Stomach (tissue), 4 donors: ENCODE measurements at regions not wholly inside any gene's neighbourhood (a gene's known extent, or its start where the extent isn't known, plus 50 kb on each side); places are given as distances from the start of the nearest gene placed in this dataset.

Experiments
- POLR2AphosphoS5 ChIP-seq, 3 donors: sonication (generic); formaldehyde crosslinking; IDR thresholded peaks; one replicate each; pipeline ENCODE4 v1.6.1; 2016; ENCODE audit warnings: antibody characterized with exemption in 3 of 3
- TF ChIP-seq, protein P1 (sequence below), 7 experiments: fragments of 450-650 bp in 4 of 7; fragments of 200-600 bp in 3 of 7; sonication (generic) in 3 of 7; IDR thresholded peaks; one replicate each; pipeline ENCODE4 v1.5.1; 2016 to 2019; ENCODE audit warnings: antibody characterized with exemption in 7 of 7, control low read depth in 2 of 7, mild to moderate bottlenecking in 1 of 7

DNA sequence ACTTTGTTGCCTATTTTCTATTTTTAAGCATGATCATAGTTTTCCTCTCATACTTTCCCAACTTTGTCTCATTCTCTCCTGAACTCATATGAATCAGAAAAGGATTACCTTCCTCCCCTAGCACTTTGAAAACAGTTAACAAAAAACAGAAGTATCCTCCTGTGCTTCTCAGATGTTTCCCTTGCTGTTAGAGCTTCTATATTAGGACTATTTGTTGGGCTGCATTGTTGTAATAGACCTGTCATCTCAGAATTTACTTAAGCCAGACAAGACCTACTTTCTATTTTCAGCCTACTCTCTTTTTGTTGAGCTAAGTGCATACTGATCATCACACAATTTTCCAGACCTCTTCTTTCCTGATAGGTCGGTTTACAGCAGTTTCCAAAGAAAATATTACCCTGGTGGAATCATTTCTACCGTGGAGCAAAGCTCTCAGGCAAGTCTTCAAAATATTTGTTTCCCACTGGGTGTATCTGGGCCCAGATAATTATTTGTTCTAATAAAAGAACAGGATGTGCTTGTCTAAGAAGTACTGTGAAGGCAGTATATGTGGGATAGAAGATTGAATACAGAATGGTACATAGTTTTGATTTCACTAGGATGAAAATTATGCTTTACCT lies 411.9 kb upstream of the KLF6 start:
- peak in 2 of 3 donors; percentile 32 to 53 for TF ChIP-seq POLR2AphosphoS5 (IDR thresholded peaks at IDR 0.05)
- TF ChIP-seq, protein P1, sequence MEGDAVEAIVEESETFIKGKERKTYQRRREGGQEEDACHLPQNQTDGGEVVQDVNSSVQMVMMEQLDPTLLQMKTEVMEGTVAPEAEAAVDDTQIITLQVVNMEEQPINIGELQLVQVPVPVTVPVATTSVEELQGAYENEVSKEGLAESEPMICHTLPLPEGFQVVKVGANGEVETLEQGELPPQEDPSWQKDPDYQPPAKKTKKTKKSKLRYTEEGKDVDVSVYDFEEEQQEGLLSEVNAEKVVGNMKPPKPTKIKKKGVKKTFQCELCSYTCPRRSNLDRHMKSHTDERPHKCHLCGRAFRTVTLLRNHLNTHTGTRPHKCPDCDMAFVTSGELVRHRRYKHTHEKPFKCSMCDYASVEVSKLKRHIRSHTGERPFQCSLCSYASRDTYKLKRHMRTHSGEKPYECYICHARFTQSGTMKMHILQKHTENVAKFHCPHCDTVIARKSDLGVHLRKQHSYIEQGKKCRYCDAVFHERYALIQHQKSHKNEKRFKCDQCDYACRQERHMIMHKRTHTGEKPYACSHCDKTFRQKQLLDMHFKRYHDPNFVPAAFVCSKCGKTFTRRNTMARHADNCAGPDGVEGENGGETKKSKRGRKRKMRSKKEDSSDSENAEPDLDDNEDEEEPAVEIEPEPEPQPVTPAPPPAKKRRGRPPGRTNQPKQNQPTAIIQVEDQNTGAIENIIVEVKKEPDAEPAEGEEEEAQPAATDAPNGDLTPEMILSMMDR (IDR thresholded peaks at IDR 0.05) = no peak
